Activated naive CD4-positive, alpha-beta T cell treated with anti-CD3 and anti-CD28 coated beads for 36 hours (primary cell): ENCODE measurements at regions not wholly inside any gene's neighbourhood (a gene's known extent, or its start where the extent isn't known, plus 50 kb on each side); places are given as distances from the start of the nearest gene placed in this dataset.
"Not testable (repeated sequence)": the region's sequence is repeated elsewhere in the genome, so short reads cannot be mapped to it uniquely, and the experiment has no call there.

ENCODE experiments used
- CTCF ChIA-PET: fragments of 350-600 bp; sonication (Branson Sonifier 250); formaldehyde crosslinking; loops from one replicate; lab custom pipeline; 2021; ENCODE audit warnings: antibody characterized with exemption; lab: Charles Lee
- DNase-seq: peaks from one replicate; pipeline ENCODE4 v3.0.0-alpha.2; 2020
- H3K27ac Mint-ChIP-seq: one replicate; pipeline ENCODE4 v1.8.0; 2021; ENCODE audit warnings: mild to moderate bottlenecking, mixed read lengths
- H3K27me3 Mint-ChIP-seq: one replicate; pipeline ENCODE4 v1.8.0; 2021; ENCODE audit warnings: low read depth, mixed read lengths
- H3K36me3 Mint-ChIP-seq: one replicate; pipeline ENCODE4 v1.8.0; 2021; ENCODE audit warnings: low read depth, mixed read lengths
- H3K4me1 Mint-ChIP-seq: one replicate; pipeline ENCODE4 v1.8.0; 2021; ENCODE audit warnings: low read depth, mixed read lengths
- H3K4me3 Mint-ChIP-seq: one replicate; pipeline ENCODE4 v1.8.0; 2021; ENCODE audit warnings: mild to moderate bottlenecking, moderate library complexity, mixed read lengths
- H3K9me3 Mint-ChIP-seq: one replicate; pipeline ENCODE4 v1.8.0; 2021; ENCODE audit warnings: mixed read lengths
- intact Hi-C: fragments of 100-400 bp; cut with micrococcal nuclease; formaldehyde crosslinking; loops from one replicate; pipeline ENCODE4 v1.15.1; 2023

DNA sequence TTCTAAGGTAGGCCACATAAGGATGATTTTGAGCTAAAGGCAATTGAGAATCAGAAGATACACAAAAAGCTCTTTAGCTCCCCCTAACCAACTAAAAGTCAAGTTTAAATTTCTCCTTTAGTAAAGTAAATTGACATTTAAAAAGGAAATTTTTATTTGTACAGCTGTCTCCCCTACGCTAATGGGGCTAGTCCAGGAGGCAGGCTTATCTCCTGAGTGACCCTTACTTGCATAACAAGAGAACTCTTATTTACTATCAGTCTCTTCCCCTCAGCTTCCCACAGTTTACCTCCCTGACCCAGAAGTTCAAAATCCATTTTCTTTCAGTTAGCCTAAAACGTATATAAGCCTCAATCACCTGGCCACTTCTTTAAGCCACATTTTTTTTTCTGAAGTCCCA, 1002.8 kb upstream of the NRXN1 start:
- peaks cover 6% of the 10 kb centered on the region for H3K9me3 Mint-ChIP-seq
- no peaks in the 10 kb centered on the region for H3K4me1 Mint-ChIP-seq

DNA sequence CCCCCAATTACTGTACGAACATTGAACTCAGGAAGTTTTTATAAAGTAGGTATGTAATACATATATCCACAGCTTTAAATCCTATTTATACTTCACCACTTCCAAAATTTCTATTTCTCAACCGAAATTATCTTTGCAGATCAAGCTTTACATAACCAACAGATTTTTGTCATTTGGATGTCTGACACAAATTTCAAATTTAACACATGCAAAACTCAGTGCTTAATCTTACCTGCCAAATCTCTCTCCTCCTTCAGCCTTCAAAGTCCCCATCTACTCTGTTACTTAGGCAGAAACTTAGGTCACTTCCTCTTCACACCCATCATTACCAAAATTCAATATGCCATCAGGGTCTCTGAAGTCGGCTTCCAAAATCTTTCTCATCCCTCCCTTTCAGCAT, 990.1 kb upstream of the NRXN1 start:
- no peak for DNase-seq
- Mint-ChIP-seq H3K4me1 (no peaks in the 10 kb centered on the region), H3K4me3 (no peak overlapping the region), H3K36me3 (no peaks in the 10 kb centered on the region), H3K27ac (no peak overlapping the region), H3K27me3 (no peaks in the 10 kb centered on the region), H3K9me3 (peaks cover 15% of the 10 kb centered on the region)
- CTCF ChIA-PET, result no interaction called here
- intact Hi-C loops, result no loop called here

More for the DNA sequence above, 1002.8 kb upstream of the NRXN1 start:
- Mint-ChIP-seq H3K4me3 (no peak overlapping the region), H3K27me3 (no peaks in the 10 kb centered on the region), H3K36me3 (no peaks in the 10 kb centered on the region), H3K27ac (no peak overlapping the region)
- no peak for DNase-seq
- intact Hi-C loops, result no loop called here
- CTCF ChIA-PET, result no interaction called here

DNA sequence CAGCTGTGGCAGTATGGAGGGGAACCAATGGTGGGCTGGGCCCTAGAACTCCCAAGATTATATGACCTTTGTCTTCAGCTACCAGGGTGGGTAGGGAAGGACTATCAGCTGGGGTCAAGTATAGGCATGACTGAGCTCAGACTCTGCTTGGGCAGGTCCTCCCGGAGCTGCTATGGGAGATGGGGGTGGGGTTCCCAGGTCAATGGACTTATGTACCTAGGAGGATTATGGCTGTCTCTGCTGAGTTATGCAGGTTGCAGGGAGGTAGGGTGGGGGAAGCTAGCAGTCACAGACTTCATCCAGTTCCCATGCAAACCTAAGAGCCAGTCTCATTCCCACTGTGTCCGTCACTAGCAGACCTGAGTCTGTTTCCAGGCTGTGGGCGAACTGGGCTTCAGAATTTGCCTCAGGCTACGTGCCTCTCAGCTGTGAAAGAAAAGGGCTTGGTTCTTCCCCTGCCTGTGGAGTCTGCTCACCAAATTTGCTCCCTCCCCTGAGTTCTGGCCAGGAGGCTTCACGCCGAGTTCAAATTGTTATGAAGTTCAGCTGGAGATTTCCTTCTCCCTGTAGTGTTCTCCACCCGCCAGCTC, 985.8 kb upstream of the NRXN1 start:
- intact Hi-C loops, result no loop called here
- H3K4me1 Mint-ChIP-seq, result no peaks in the 10 kb centered on the region
- DNase-seq, result no peak
- H3K4me3 Mint-ChIP-seq, result no peak overlapping the region
- H3K27ac Mint-ChIP-seq, result no peak overlapping the region
- H3K9me3 Mint-ChIP-seq, result peaks cover 4% of the 10 kb centered on the region
- H3K36me3 Mint-ChIP-seq, result no peaks in the 10 kb centered on the region
- H3K27me3 Mint-ChIP-seq, result no peaks in the 10 kb centered on the region
- CTCF ChIA-PET, result no interaction called here

DNA sequence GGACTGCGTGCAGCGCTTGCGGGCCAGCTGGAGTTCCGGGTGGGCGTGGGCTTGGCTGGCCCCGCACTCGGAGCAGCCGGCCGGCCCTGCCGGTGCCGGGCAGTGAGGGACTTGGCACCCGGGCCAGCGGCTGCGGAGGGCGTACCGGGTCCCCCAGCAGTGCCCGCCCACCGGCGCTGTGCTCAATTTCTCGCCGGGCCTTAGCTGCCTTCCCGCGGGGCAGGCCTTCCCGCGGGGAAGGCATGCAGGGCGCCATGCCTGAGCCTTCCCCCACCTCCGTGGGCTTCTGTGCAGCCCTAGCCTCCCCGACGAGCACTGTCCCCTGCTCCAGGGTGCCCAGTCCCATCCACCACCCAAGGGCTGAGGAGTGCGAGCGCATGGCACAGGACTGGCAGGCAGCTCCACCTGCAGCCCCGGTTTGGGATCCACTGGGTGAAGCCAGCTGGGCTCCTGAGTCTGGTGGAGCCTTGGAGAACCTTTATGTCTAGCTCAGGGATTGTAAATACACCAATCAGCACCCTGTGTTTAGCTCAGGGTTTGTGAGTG, 975.0 kb upstream of the NRXN1 start:
- CTCF ChIA-PET, H3K4me3 Mint-ChIP-seq, DNase-seq, intact Hi-C loops, H3K9me3 Mint-ChIP-seq, H3K27me3 Mint-ChIP-seq, H3K36me3 Mint-ChIP-seq, H3K4me1 Mint-ChIP-seq, H3K27ac Mint-ChIP-seq: not testable (repeated sequence)

DNA sequence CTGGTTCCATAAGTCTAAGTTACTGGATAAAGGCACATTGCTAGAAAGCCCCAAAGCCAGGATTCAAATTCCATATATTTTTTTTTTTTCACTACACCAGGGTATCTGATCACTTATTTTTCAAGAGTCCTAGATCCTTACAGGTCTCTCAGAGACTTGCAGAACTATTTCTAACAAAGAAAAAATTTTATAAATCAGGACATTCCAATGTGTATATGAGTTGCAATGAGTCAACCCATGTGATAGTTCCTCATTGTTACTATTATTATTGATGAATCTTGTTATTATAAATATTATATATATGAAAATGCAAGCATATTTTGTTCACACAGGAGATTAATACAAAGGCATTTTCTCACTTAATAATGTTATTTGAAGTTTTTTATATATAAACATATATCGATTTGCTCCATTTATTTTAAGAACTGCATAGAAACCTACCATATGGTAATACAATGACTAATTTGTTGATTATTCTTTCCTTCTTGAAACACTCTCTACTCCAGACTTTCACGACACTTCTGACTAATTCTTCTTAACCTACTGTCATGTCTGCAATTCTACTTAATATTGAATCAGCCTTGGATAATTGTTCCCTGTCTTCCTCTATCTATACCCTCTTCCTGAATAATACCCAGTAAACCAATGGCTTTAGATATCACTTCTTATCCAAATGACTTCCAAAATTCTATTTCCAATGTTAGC, 968.4 kb upstream of the NRXN1 start:
- Mint-ChIP-seq H3K36me3 (no peaks in the 10 kb centered on the region), H3K4me3 (no peak overlapping the region), H3K27ac (no peak overlapping the region), H3K27me3 (no peaks in the 10 kb centered on the region), H3K9me3 (peaks cover 8% of the 10 kb centered on the region), H3K4me1 (no peaks in the 10 kb centered on the region)
- intact Hi-C loops, result no loop called here
- CTCF ChIA-PET, result no interaction called here
- no peak for DNase-seq

DNA sequence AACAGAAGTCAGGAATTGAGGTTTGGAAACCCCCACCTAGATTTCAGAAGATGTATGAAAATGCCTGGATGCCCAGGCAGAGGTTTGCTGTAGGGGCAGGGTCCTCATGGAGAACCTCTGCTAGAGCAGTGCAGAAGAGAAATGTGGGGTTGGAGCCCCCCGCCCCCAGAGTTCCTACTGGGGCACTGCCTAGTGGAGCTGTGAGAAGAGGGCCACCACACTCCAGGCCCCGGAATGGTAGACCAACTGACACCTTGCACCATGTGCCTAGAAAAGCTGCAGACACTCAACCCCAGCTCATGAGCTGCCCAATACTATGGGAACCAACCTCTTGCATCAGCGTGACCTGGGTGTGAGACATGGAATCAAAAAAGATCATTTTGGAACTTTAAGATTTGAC, 967.0 kb upstream of the NRXN1 start:
- H3K4me1 Mint-ChIP-seq, result no peaks in the 10 kb centered on the region
- no peak overlapping the region for H3K27ac Mint-ChIP-seq
- H3K27me3 Mint-ChIP-seq, result no peaks in the 10 kb centered on the region
- H3K36me3 Mint-ChIP-seq, result no peaks in the 10 kb centered on the region
- DNase-seq, result no peak
- CTCF ChIA-PET, result no interaction called here
- no peak overlapping the region for H3K4me3 Mint-ChIP-seq
- intact Hi-C loops, result no loop called here
- peaks cover 9% of the 10 kb centered on the region for H3K9me3 Mint-ChIP-seq

DNA sequence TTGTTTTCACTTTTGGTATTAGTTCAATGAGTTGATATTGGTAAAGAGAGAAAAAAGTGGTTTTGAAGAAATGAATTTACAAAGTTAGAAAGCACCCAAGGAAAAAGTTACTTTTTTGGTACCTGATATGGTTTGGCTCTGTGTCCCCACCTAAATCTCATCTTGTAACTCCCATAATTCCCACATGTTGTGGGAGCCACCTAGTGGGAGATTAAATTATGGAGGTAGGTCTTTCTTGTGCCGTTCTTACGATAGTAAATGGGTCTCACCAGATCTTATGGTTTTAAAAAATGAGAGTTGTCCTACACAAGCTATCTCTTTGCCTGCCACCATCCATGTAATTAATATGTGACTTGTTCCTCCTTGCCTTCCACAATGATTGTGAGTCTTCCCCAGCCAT, 965.6 kb upstream of the NRXN1 start:
- intact Hi-C loops, result no loop called here
- Mint-ChIP-seq H3K36me3 (no peaks in the 10 kb centered on the region), H3K9me3 (peaks cover 10% of the 10 kb centered on the region), H3K27me3 (no peaks in the 10 kb centered on the region), H3K4me3 (no peak overlapping the region), H3K27ac (no peak overlapping the region), H3K4me1 (no peaks in the 10 kb centered on the region)
- no peak for DNase-seq
- CTCF ChIA-PET, result no interaction called here

DNA sequence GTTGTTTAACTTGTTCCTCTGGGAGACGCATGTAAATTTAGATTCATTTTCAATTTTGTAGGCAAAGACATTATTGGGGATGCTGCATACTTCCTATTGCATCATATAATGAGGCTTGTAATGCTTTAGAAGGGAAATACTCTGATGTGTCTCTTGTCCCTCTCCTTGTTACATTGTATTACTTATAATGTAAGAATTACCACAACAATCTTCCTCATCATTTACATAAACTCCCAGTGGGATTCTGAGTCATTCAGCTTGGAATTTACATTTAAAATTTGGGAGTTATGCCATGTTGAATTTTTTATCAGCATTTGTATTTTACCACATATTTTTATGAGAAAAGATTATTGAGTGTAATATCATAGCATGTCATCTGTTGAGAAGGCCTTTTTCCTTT, 963.4 kb upstream of the NRXN1 start:
- intact Hi-C loops, result no loop called here
- Mint-ChIP-seq H3K9me3 (peaks cover 17% of the 10 kb centered on the region), H3K4me3 (no peak overlapping the region), H3K4me1 (no peaks in the 10 kb centered on the region), H3K27ac (no peak overlapping the region), H3K36me3 (no peaks in the 10 kb centered on the region), H3K27me3 (no peaks in the 10 kb centered on the region)
- DNase-seq, result no peak
- CTCF ChIA-PET, result no interaction called here

DNA sequence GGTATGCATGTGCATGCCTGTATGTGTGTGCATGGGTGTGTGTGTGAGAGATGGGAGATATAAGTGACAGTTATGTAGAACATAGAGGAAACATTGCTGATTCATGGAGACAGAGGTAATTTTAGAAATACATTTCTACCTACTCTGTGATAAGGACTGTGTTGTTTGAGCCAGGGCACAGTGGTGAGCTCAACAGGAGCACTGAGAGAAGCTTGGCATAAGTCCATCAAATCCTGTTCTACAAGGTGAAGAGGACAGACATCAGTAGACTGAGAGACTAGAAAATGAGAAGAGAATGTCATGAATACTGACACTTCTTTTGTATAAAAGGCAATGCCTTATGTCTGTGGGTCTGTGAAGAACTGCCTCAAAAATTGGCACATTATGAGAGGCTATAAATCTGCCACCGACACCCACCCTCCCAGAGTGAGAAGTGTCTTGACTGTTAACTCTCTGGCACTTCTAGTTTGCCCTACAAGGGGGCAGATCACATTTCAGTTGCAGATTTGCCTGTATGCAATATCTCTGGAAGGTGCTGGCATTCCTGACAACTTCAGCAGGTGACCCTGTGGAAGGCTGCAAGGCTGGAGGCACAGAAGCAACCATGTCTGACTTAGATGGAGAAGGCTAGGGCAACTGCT, 962.3 kb upstream of the NRXN1 start:
- no peak for DNase-seq
- H3K9me3 Mint-ChIP-seq, result peaks cover 17% of the 10 kb centered on the region
- intact Hi-C loops, result no loop called here
- no peaks in the 10 kb centered on the region for H3K27me3 Mint-ChIP-seq
- no peaks in the 10 kb centered on the region for H3K4me1 Mint-ChIP-seq
- no peak overlapping the region for H3K4me3 Mint-ChIP-seq
- H3K36me3 Mint-ChIP-seq, result no peaks in the 10 kb centered on the region
- CTCF ChIA-PET, result interaction anchor here (0.7 kb wide), 1 partner anchor 697 kb away, joined by 3 read pairs; no protein-coding TSS in a partner anchor
- no peak overlapping the region for H3K27ac Mint-ChIP-seq

DNA sequence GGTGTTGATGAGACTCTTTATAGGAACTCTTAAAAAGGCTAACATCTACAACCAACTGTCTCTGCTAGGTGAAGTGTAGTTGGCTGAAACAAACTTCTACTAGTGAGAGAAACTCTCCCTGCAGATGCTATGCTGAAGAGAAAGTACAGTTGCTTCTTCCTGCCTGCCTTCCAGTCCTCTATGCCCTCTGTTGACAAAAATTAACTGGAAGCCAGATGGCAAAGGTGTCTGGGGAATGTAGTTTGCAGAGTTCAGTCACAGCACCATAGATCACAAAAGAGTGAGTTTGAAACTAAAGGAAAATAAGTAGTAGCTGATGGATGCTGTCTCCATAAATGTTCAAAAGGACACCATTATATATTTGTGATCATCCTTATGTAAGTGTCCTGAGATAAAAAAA, 958.8 kb upstream of the NRXN1 start:
- Mint-ChIP-seq H3K27ac (no peak overlapping the region), H3K36me3 (no peaks in the 10 kb centered on the region), H3K4me3 (no peak overlapping the region), H3K27me3 (no peaks in the 10 kb centered on the region), H3K9me3 (peaks cover 11% of the 10 kb centered on the region), H3K4me1 (no peaks in the 10 kb centered on the region)
- intact Hi-C loops, result no loop called here
- DNase-seq, result no peak
- CTCF ChIA-PET, result interaction anchor here (0.6 kb wide), 1 partner anchor 100 kb away, joined by 3 read pairs; no protein-coding TSS in a partner anchor

DNA sequence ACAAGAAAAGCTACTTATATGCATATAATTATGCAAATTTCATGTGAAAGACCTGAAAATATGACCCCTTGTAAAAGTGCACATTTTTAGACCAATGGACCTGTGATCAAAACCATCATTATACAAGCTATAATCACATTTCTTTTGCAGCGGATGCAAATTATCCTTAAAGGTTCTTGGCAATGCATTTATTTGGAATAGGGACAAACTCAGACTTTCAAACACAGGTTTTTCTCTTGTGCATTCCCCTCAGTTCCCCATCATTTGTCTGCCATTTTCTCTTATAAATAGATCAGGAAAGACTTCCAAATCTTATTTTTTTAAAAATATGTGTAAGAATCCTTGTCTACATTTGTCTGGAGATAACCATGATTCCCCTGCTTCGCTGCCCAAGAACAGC, 954.2 kb upstream of the NRXN1 start:
- CTCF ChIA-PET, result no interaction called here
- H3K4me1 Mint-ChIP-seq, result no peaks in the 10 kb centered on the region
- H3K27ac Mint-ChIP-seq, result no peak overlapping the region
- H3K9me3 Mint-ChIP-seq, result peaks cover 5% of the 10 kb centered on the region
- DNase-seq, result no peak
- no peaks in the 10 kb centered on the region for H3K36me3 Mint-ChIP-seq
- no peak overlapping the region for H3K4me3 Mint-ChIP-seq
- intact Hi-C loops, result no loop called here
- H3K27me3 Mint-ChIP-seq, result no peaks in the 10 kb centered on the region

DNA sequence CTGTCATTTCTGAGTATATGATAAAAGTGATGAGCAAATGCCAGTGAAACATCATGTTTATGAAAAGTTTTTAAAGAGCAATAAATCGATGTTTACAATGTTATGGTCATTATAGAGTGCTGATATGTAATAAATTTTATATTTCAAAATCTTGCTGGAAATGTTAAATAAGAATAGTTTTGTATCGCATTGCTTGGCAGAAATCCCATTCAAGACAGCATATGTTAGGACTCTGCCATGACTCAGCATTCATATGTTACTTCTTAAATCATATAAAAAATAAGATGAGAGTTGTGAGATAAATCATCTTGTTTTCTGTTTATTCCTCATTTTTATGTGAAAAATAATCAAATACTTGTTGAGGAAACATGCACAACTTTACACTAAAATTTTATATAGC, 949.9 kb upstream of the NRXN1 start:
- H3K36me3 Mint-ChIP-seq, result no peaks in the 10 kb centered on the region
- H3K27me3 Mint-ChIP-seq, result no peaks in the 10 kb centered on the region
- H3K4me3 Mint-ChIP-seq, result no peak overlapping the region
- no peak for DNase-seq
- CTCF ChIA-PET, result no interaction called here
- no peaks in the 10 kb centered on the region for H3K4me1 Mint-ChIP-seq
- no peaks in the 10 kb centered on the region for H3K9me3 Mint-ChIP-seq
- intact Hi-C loops, result no loop called here
- H3K27ac Mint-ChIP-seq, result no peak overlapping the region

DNA sequence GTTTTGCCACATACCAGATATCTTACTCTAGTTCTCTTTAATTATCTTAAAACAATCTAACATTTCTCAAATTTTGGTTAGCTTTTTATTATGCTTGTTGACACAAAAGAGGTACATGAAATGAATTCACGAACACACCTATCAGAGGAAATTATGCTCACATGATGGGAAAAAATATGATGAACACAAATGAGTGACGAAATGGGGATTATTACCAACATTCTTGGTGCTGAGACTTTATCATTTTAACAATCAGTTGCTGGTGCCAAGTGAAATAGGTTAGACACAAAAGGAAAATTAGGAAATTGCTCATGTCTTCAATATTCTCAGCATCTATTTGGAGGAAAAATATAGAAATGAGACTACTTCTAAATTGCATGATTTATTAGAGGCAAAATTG, 944.7 kb upstream of the NRXN1 start:
- Mint-ChIP-seq H3K36me3 (no peaks in the 10 kb centered on the region), H3K9me3 (no peaks in the 10 kb centered on the region), H3K27ac (no peak overlapping the region), H3K4me1 (no peaks in the 10 kb centered on the region), H3K27me3 (no peaks in the 10 kb centered on the region), H3K4me3 (no peak overlapping the region)
- DNase-seq, result no peak
- CTCF ChIA-PET, result no interaction called here
- intact Hi-C loops, result no loop called here
